NCI-H2196 treated with DMSO at 0.1 percent for 48 hours (cell line): ENCODE measurements at regions not wholly inside any gene's neighbourhood (a gene's known extent, or its start where the extent isn't known, plus 50 kb on each side); places are given as distances from the start of the nearest gene placed in this dataset.
"Not testable (repeated sequence)": the region's sequence is repeated elsewhere in the genome, so short reads cannot be mapped to it uniquely, and the experiment has no call there.

Source experiments
- DNase-seq: peaks from one replicate; lab custom pipeline; 2025; ENCODE audit not compliant: unreplicated experiment; lab: John Stamatoyannopoulos, UW

DNA sequence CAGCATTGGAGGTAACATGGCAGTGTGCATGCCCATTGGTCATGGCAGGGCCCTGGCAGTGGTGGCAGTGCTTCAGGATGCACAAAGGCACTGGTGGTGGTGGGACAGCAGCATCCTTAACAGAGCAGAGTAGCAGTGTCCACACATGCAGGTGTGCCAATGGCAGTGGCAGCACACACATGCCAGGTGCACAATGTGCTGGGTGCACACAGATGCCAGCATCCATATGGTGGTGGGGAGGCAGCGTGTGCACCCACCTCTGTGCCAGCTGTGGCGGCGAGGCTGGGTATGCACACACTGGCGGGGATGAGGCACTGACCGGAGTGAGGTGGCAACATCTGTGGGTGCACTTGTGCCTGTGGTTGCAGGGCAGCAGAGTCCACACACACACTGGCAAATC, 150.6 kb downstream of the SI start:
- no peak for DNase-seq

DNA sequence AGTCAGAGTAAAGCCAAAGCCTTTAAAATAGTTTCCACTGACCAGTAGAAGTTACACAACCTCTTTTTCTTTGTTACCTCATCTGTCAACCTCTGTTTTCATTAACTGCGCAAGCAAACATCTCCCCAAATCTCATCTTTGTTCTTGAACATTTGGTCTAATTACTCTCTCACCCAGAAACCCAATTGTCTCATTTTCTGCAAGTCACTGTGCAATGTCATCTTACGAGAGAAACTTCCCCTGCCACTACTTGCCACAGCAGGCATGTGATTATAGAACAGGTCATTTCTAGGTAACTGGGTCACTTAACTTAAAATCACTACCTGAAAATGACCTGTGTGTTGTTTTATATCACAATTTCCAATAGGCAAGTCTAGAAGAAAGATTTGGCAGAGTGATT, 159.4 kb downstream of the SI start:
- no peak for DNase-seq

DNA sequence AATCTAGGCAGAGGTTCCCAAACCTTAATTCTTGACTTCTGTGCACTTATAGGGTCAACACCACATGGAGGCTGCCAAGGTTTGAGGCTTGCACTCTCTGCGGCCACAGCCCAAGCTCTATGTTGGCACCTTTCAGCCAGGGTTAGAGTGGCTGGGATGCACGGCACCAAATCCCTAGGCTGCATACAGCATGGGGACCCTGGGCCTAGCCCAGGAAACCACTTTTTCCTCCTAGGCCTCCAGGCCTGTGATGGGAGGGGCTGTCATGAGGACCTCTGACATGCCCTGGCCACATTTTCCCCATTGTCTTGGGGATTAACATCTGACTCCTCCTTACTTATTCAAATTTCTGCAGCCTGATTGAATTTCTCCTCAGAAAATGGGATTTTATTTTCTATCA, 165.4 kb downstream of the SI start:
- no peak for DNase-seq

- no peak for DNase-seq
These were observed 174.4 kb downstream of the SI start for GRCh38 chr3:164903820-164904451.

GRCh38 chr3:164897342-164897741, 181.0 kb downstream of the SI start:
- peak; percentile 63 for DNase-seq

- no peak for DNase-seq
These were observed 188.2 kb downstream of the SI start for GRCh38 chr3:164890061-164890460.

- DNase-seq = no peak
These were observed 195.1 kb downstream of the SI start for GRCh38 chr3:164883171-164883570.

- DNase-seq = no peak
These were observed 199.1 kb downstream of the SI start for GRCh38 chr3:164879201-164879600.

GRCh38 chr3:164864454-164864853, 213.8 kb downstream of the SI start:
- DNase-seq = no peak

- DNase-seq = no peak
These were observed 225.4 kb downstream of the SI start for GRCh38 chr3:164852866-164853265.

DNA sequence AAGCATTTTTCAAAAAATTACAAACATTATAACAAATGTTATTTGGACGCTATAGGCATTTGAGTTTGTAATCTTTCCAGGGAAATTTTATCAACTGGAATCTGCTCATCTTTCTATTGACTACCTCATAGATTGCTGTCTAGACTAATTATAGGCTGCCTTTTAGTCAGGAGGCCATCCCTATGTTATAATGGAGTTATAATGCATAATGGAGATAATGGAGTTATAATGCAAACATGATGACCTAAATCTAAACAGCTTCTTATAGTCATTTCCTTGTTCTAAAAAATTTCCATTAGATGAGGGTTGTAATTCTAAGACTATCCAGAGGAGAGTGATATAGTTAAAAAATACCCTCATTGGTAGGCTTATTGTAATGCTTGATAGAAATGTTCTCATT, 226.4 kb downstream of the SI start:
- no peak for DNase-seq

DNA sequence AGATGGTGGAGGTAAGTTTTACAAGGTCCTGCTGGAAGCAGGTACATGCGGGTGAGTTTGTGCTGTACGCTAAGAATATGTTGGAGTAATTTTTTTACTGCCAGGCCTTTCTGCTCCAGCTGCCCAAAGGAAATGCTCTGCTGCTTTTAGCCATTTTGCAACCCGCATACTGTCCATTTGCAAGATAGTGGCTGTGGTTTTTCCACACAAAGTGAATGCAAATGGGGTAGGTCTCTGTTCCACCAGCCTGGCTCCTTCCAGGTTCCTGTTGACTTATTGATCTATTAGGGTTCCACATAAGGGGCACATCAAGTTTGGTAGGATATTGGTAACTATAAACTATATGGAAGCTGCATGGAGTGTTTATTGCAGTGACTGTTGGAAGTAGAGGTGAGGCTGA, 227.1 kb downstream of the SI start:
- DNase-seq = no peak

GRCh38 chr3:164848923-164849322, 229.4 kb downstream of the SI start:
- no peak for DNase-seq

DNA sequence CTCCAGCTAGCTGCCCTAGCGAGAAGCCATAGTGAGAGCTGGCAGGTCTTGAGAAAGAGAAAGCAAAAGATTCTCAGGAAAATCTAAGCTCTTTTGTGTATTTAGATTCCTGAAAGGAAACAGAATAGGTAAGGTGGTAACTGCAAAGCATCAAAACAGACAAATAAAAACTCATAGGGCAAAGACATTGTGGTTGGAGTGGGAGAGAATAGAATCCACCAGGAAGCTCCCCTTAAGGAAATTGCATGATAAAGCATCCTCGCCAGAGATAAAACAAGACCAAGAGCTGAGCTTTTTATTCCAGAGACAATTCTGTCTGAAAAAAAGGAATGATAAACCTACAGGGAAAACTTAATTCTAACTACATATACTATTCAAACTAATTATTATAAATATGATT, 232.6 kb downstream of the SI start:
- no peak for DNase-seq

GRCh38 chr3:164832216-164832615, 246.1 kb downstream of the SI start:
- DNase-seq = no peak

DNA sequence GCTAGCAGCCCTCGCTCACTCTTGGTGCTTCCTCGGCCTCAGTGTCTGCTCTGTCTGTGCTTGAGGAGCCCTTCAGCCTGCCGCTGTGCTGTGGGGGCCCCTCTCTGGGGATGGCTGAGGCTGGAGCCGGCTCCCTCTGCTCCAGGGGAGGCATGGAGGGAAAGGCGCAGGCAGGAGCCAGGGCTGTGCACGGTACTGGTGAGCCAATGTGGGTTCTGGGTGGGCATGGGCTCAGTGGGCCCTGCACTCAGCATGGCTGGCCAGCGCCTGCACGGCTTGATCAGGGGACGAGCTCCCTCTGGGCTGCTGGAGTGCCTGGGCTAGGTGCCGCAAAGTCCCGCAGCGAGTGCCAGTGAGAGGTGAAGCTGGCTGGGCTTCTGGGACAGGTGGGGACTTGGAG, 260.0 kb downstream of the SI start:
- no peak for DNase-seq

DNA sequence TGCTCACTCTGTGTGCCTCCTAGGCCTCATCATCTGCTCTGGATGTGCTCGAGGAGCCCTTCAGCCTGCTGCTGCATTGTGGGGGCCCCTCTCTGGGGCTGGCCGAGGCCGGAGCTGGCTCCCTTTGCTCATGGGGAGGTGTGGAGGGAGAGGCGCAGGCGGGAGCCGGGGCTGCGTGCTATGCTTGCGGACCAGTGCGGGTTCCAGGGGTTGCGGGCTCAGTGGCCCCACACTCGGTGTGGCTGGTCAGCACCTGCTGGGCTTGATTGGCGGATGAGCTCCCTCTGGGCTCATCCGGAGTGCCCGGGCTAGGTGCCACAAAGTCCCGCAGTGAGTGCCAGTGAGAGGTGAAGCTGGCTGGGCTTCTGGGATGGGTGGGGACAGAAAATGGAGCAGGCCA, 264.2 kb downstream of the SI start:
- DNase-seq = no peak

DNA sequence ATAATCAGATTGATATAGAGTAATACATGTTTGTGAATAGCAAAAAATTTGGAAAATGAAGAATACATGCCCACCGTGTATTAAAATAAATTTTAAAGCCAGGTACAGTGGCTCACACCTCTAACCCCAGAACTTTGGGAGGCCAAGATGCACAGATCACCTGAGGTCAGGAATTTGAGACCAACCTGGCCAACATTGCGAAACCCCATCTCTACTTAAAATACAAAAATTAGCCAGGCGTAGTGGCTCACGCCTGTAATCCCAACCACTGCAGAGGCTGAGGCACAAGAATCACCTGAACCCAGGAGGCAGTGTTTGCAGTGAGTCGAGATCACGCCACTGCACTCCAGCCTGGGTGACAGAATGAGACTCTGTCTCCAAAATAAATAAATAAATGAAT, 266.3 kb downstream of the SI start:
- no peak for DNase-seq

- no peak for DNase-seq
These were observed 272.1 kb downstream of the SI start for GRCh38 chr3:164806188-164806587.

GRCh38 chr3:164794099-164794498, 284.2 kb downstream of the SI start:
- DNase-seq = no peak

DNA sequence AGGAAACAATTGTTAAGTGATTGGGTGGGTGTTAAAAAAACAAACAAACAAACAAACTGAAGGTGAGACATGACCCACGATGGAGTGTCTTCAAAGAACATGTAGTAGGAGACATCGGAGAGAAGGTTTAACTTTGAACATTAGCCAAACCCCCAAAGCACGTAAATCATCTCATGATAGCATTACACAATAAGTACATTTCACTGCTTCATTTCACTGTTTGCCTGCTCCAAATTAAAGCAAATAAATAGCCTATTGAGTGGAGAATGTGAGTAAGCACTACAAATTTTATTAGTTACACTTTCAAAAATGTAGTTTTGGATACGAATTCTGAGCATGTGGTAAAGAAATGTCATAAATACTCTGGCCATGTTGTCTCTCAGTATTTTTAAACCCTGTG, 287.0 kb downstream of the SI start:
- DNase-seq = peak; percentile 42

- not testable (repeated sequence) for DNase-seq
These were observed 293.9 kb downstream of the SI start for GRCh38 chr3:164784407-164784806.

GRCh38 chr3:164781755-164782154, 296.5 kb downstream of the SI start:
- DNase-seq = no peak

- peak; percentile 47 for DNase-seq
These were observed 298.5 kb downstream of the SI start for GRCh38 chr3:164779816-164780215.
